Common myeloid progenitor, CD34-positive (primary cell): ENCODE measurements at regions not wholly inside any gene's neighbourhood (a gene's known extent, or its start where the extent isn't known, plus 50 kb on each side); places are given as distances from the start of the nearest gene placed in this dataset.

Source experiments
- CTCF ChIA-PET: fragments of 350-600 bp; sonication (Branson Sonifier 250); formaldehyde crosslinking; loops from one replicate; lab custom pipeline; 2021; ENCODE audit warnings: antibody characterized with exemption; lab: Charles Lee
- POLR2A ChIA-PET: fragments of 350-600 bp; sonication (Branson Sonifier 250); formaldehyde crosslinking; loops from one replicate; lab custom pipeline; 2021; ENCODE audit warnings: antibody characterized with exemption; lab: Charles Lee
- DNase-seq, 3 donors: peaks; one replicate each; pipeline versions ENCODE4 v3.0.0 to v3.0.0-alpha.2; 2013
- H3K27ac ChIP-seq, 2 experiments: 1 replicate in 1 of 2; 2 replicates in 1 of 2; pipeline ENCODE4 v1.7.0; 2013; ENCODE audit warnings: inconsistent platforms in 2 of 2, low read length in 2 of 2, mild to moderate bottlenecking in 2 of 2, low read depth in 1 of 2, moderate library complexity in 1 of 2; ENCODE audit not compliant: severe bottlenecking in 2 of 2, insufficient read depth in 1 of 2, poor library complexity in 1 of 2
- H3K27me3 ChIP-seq, 5 experiments: replicated peaks in 2 of 5; 1 replicate in 3 of 5; 2 replicates in 2 of 5; pipeline versions ENCODE4 v1.6.1 to v1.7.0; 2013; ENCODE audit warnings: low read length in 4 of 5, mild to moderate bottlenecking in 2 of 5, moderate library complexity in 2 of 5, inconsistent platforms in 1 of 5; ENCODE audit not compliant: insufficient read depth in 5 of 5, control insufficient read depth in 4 of 5
- H3K36me3 ChIP-seq, 4 experiments: 1 replicate in 2 of 4; 2 replicates in 2 of 4; pipeline versions ENCODE4 v1.6.1 to v1.7.0; 2013; ENCODE audit warnings: low read length in 3 of 4, control low read depth in 1 of 4, mild to moderate bottlenecking in 1 of 4; ENCODE audit not compliant: control insufficient read depth in 4 of 4, insufficient read depth in 4 of 4
- H3K4me1 ChIP-seq, 4 experiments: 1 replicate in 3 of 4; 2 replicates in 1 of 4; pipeline versions ENCODE4 v1.6.1 to v1.7.1; 2013; ENCODE audit warnings: low read length in 3 of 4, mild to moderate bottlenecking in 3 of 4, control low read depth in 1 of 4, inconsistent platforms in 1 of 4, moderate library complexity in 1 of 4; ENCODE audit not compliant: control insufficient read depth in 4 of 4, insufficient read depth in 4 of 4; ENCODE audit errors: control extremely low read depth in 1 of 4
- H3K4me3 ChIP-seq, 7 experiments: 1 replicate in 4 of 7; 2 replicates in 3 of 7; pipeline versions ENCODE4 v1.5.1 to v1.7.0; 2013; ENCODE audit warnings: mild to moderate bottlenecking in 7 of 7, low read length in 6 of 7, moderate library complexity in 6 of 7, inconsistent platforms in 2 of 7, low read depth in 2 of 7, control low read depth in 1 of 7; ENCODE audit not compliant: insufficient read depth in 4 of 7, control insufficient read depth in 1 of 7; ENCODE audit errors: extremely low read depth in 1 of 7
- H3K9me3 ChIP-seq, 5 experiments: 1 replicate in 4 of 5; 2 replicates in 1 of 5; pipeline versions ENCODE4 v1.6.1 to v1.7.1; 2013; ENCODE audit warnings: low read length in 4 of 5, mild to moderate bottlenecking in 2 of 5, inconsistent platforms in 1 of 5, low read depth in 1 of 5, moderate library complexity in 1 of 5; ENCODE audit not compliant: control insufficient read depth in 4 of 5, insufficient read depth in 2 of 5; ENCODE audit errors: control extremely low read depth in 1 of 5
- WGBS: methylation state at CpG from one replicate; pipeline ENCODE4 v1.1.5; 2013; ENCODE audit not compliant: insufficient coverage; 5-methylcytosine and 5-hydroxymethylcytosine counted together

DNA sequence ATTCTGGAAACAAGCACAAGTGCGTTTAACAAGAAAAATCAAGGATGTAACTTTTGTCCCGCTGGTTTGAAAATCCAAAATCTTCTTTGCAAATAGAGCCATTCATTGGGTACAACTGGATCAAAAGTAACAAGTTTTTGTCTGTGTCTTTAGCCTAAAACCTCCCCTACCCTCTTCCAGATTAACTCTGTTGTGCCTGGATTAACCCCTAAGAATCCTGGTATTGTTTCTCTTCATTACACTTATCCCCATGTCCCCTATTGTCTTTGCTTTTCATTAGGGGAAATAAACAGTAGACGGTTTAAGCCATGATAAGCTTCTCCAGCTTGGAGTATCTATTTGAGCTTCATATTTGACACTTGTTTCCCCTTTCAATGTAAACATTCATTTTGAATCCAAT, 242.1 kb upstream of the ARGLU1 start:
- no peaks in the 10 kb centered on the region for H3K27me3 ChIP-seq
- CTCF ChIA-PET: interaction anchor here (1.1 to 1.4 kb wide), 2 partner anchors 8 to 23 kb away, joined by 3 read pairs; no protein-coding TSS in a partner anchor
- 96% methylated on average over 2 of the region's 3 CpGs for WGBS
- no peaks in the 10 kb centered on the region for H3K9me3 ChIP-seq
- H3K4me1 ChIP-seq: peaks cover 0 to 4% (median under 1%) of the 10 kb centered on the region in 4 experiments
- H3K36me3 ChIP-seq: no peaks in the 10 kb centered on the region
- POLR2A ChIA-PET: no interaction called here
- DNase-seq: no peak
- no peak overlapping the region for H3K27ac ChIP-seq
- H3K4me3 ChIP-seq: no peak overlapping the region

DNA sequence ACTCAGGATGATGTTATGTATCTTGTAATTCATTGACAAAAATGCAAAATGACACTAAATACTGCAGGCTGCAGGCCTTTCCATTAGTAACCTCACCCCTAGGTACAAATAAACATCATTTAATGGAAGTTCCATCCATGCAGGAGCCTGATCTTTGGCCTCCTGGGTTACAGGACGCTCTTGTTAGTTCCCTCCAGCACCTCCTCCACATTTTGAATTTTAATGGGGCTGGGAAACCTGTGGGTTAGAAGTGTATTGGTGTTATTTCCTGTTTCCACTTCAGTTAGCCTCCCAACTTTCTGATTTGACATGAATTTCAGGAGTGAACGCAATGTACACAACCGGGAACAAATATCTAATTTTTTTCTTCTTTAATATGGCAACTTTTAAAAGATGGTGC, 237.1 kb upstream of the ARGLU1 start:
- H3K4me1 ChIP-seq: peaks cover 0 to 3% (median 2%) of the 10 kb centered on the region in 4 experiments
- H3K4me3 ChIP-seq: no peak overlapping the region
- no peak for DNase-seq
- no CpG with 5 or more reads among the region's 3 CpGs for WGBS
- no peak overlapping the region for H3K27ac ChIP-seq
- H3K36me3 ChIP-seq: no peaks in the 10 kb centered on the region
- POLR2A ChIA-PET: no interaction called here
- no peaks in the 10 kb centered on the region for H3K9me3 ChIP-seq
- no peaks in the 10 kb centered on the region for H3K27me3 ChIP-seq
- CTCF ChIA-PET: no interaction called here

DNA sequence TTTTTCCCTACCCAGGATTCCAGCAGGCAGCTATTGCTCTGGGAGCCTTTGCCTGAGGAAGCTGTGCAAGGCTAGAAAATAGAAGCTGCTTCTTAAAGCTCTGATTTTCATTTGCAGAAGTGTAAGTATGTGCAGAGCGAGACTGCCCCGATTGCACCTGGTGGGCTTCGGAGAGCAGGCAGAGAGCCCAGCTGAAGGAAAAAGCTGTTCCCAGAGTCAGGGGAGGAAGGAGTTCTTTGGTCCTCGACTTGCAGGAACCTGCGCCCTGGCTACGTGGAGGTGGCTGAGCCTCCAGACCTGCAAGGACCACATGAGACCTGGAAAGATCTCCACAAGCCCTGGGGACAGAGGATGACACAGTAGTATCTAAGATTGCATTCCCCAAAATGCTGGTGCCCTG, 235.0 kb upstream of the ARGLU1 start:
- no peak overlapping the region for H3K27ac ChIP-seq
- DNase-seq: no peak
- ChIA-PET CTCF (no interaction called here), POLR2A (no interaction called here)
- H3K27me3 ChIP-seq: no peaks in the 10 kb centered on the region
- H3K36me3 ChIP-seq: no peaks in the 10 kb centered on the region
- no peaks in the 10 kb centered on the region for H3K9me3 ChIP-seq
- H3K4me1 ChIP-seq: peaks cover 0 to 9% (median 7%) of the 10 kb centered on the region in 4 experiments
- no peak overlapping the region for H3K4me3 ChIP-seq
- 96% methylated on average over 6 of the region's 6 CpGs for WGBS

DNA sequence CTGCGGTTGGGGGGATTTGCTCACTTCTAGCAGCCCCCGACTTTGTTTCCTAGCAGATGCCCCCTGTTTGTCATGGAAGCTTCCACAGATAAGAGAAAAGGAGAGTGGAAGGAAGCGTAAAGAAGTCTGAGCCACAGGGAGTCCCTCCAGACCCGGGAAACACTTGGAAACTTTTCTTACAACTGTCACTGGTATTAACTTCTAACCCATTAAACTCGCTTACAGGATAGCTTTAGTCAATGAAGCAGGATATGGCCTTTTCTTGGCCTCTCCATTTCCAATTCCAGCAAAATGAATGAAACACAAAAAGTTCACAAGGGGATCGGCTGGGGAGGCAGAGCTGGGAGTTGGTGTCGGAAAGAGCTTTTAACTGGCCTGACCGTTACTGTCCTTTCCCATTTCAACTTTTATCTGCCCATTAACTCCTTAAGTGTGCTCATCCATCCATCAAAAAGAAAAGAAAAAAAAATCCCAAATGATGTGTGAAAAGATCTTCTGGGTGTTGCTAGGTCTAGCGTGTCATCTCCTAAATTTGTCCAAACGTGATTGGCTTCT, 231.9 kb upstream of the ARGLU1 start:
- Histone ChIP-seq H3K4me1 (peaks cover 0 to 21% (median 8%) of the 10 kb centered on the region in 4 experiments), H3K4me3 (no peak overlapping the region), H3K9me3 (no peaks in the 10 kb centered on the region), H3K27me3 (no peaks in the 10 kb centered on the region), H3K36me3 (no peaks in the 10 kb centered on the region), H3K27ac (no peak overlapping the region)
- ChIA-PET POLR2A (no interaction called here), CTCF (interaction anchor here (1.2 to 1.3 kb wide), 2 partner anchors 13 to 15 kb away, joined by 3 read pairs; no protein-coding TSS in a partner anchor)
- DNase-seq: no peak
- 90% methylated on average over 5 of the region's 10 CpGs for WGBS

DNA sequence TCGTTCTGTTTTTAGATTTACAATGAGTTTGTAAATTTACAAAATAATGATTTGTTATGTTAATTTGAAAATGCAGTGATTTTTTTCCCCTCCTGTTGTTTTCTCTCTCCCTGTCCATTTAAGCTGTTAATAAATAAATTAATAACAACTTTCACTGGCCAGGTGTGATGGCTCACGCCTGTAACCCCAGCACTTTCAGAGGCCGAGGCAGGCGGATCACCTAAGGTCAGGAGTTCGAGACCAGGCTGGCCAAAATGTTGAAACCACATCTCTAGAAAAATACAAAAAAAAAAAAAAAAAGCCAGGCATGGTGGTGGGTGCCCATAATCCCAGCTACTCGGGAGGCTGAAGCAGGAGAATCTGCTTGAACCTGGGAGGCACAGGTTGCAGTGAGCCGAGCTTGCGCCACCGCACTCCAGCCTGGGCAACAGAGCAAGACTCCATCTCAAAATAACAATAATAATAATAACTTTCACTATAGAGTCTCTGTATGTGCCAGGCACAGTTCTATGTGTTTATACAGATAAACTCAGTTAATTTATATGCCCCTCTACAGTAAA, 229.2 kb upstream of the ARGLU1 start:
- POLR2A ChIA-PET: no interaction called here
- CTCF ChIA-PET: interaction anchor here (0.9 kb wide), 1 partner anchor 106 kb away, joined by 3 read pairs; no protein-coding TSS in a partner anchor
- H3K36me3 ChIP-seq: no peaks in the 10 kb centered on the region
- no peaks in the 10 kb centered on the region for H3K9me3 ChIP-seq
- H3K4me3 ChIP-seq: no peak overlapping the region
- H3K4me1 ChIP-seq: peaks cover 0 to 20% (median 8%) of the 10 kb centered on the region in 4 experiments
- no peaks in the 10 kb centered on the region for H3K27me3 ChIP-seq
- 92% methylated on average over 2 of the region's 9 CpGs for WGBS
- no peak overlapping the region for H3K27ac ChIP-seq
- no peak for DNase-seq

DNA sequence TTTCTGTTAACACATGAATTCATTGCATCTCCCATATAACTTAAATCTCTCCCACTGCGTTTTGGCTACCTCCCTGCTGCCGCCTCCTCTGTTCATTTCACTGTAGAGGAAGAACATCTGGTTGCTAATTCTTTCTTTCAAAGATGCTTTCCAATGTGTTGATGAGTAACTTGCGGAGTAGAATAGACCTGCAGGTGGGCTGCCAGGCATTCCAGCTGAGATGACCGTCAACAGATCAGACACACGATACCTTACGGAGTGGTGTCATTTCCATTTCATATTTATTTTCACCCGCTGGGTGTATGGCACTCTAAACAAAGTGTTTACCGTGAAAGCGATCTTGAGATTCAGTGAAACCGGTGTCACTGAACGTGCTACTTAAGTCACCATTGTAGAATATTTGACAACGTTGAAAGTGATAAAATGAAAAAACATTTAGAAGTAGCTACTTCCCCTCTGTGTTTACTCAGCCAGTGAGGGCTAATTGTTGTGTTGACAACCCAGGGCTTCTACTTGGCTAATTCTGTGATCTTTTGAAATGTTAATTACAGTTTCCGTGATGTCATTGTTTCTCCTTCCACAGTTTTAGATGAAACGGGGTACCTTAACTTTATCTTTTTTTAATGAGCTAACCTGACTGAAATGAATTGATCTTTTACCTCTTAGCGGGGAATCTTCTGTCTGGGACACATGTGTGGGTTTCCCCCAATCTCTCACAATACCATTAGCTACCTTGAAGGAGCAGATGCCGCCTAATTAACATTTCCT, 228.5 kb upstream of the ARGLU1 start:
- peak in 2 of 3 donors; percentile 16 to 40 for DNase-seq
- POLR2A ChIA-PET: no interaction called here
- WGBS: 54% methylated on average over 10 of the region's 16 CpGs
- Histone ChIP-seq H3K4me3 (peak overlapping the region in 5 of 7 experiments; percentile 52 to 76 (median 55)), H3K27ac (no peak overlapping the region), H3K9me3 (no peaks in the 10 kb centered on the region), H3K4me1 (peaks cover 0 to 20% (median 8%) of the 10 kb centered on the region in 4 experiments), H3K27me3 (no peaks in the 10 kb centered on the region), H3K36me3 (no peaks in the 10 kb centered on the region)
- CTCF ChIA-PET: interaction anchor here (0.9 kb wide), 1 partner anchor 107 kb away, joined by 3 read pairs; no protein-coding TSS in a partner anchor

DNA sequence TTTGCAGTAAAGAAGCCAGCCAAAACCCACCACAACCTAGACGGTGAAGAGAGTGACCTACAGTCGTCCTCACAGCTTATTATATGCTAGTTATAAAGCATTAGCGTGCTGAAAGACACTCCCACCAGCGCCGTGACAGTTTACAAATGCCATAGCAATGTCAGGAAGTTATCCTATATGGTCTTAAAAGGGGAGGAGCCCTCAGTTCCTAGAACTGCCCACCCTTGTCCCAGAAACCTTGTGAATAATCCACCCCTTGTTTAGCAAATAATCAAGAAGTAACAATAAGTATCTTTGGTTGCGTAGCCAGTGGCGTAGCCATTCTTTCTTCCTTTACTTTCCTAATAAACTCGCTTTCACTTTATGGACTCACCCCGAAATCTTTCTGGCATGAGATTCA, 227.9 kb upstream of the ARGLU1 start:
- ChIA-PET POLR2A (no interaction called here), CTCF (no interaction called here)
- H3K27me3 ChIP-seq: no peaks in the 10 kb centered on the region
- peak overlapping the region in 5 of 7 experiments; percentile 52 to 76 (median 55) for H3K4me3 ChIP-seq
- H3K4me1 ChIP-seq: peaks cover 0 to 20% (median 8%) of the 10 kb centered on the region in 4 experiments
- no peaks in the 10 kb centered on the region for H3K36me3 ChIP-seq
- H3K9me3 ChIP-seq: no peaks in the 10 kb centered on the region
- no peak overlapping the region for H3K27ac ChIP-seq
- 27% methylated on average over 6 of the region's 9 CpGs for WGBS
- peak in 2 of 3 donors; percentile 35 to 61 for DNase-seq
